ENCODE measurements at regions not wholly inside any gene's neighbourhood (a gene's known extent, or its start where the extent isn't known, plus 50 kb on each side); places are given as distances from the start of the nearest gene placed in this dataset.

- no peak for TF ChIP-seq POLR2A (IDR thresholded peaks at IDR 0.05; ENCODE audit: low read depth, low read length)
- TF ChIP-seq EZH2 (IDR thresholded peaks at IDR 0.05; ENCODE audit: borderline replicate concordance, low read depth, low read length, severe bottlenecking) = no peak
- no peak for TF ChIP-seq CTCF (IDR thresholded peaks at IDR 0.05; ENCODE audit: extremely low read depth in 1 of 2, insufficient read depth in 1 of 2, low read depth in 1 of 2, low read length in 2 of 2)
Observed at GRCh38 chr6:110042670-110043296, 64.7 kb downstream of the GPR6 start.

All from endothelial cell of umbilical vein (primary cell).